ENCODE measurements at regions not wholly inside any gene's neighbourhood (a gene's known extent, or its start where the extent isn't known, plus 50 kb on each side); places are given as distances from the start of the nearest gene placed in this dataset.
"Not testable (repeated sequence)": the region's sequence is repeated elsewhere in the genome, so short reads cannot be mapped to it uniquely, and the experiment has no call there.

- DNase-seq (ENCODE audit: low read depth in 3 of 3, low spot score in 2 of 3): no peak
These were observed 107.3 kb upstream of the SLC24A2 start for GRCh38 chr9:19896161-19896560.

GRCh38 chr9:19895578-19895977 lies 106.7 kb upstream of the SLC24A2 start:
- not testable (repeated sequence) for DNase-seq (ENCODE audit: low read depth in 3 of 3, low spot score in 2 of 3)

- no peak for DNase-seq (ENCODE audit: low read depth in 3 of 3, low spot score in 2 of 3)
These were observed 106.2 kb upstream of the SLC24A2 start for GRCh38 chr9:19895006-19895405.

- no peak for DNase-seq (ENCODE audit: low read depth in 3 of 3, low spot score in 2 of 3)
These were observed 96.8 kb upstream of the SLC24A2 start for GRCh38 chr9:19885608-19886007.

GRCh38 chr9:19879062-19879461 lies 90.2 kb upstream of the SLC24A2 start:
- no peak for DNase-seq (ENCODE audit: low read depth in 3 of 3, low spot score in 2 of 3)

- DNase-seq (ENCODE audit: low read depth in 3 of 3, low spot score in 2 of 3): no peak
These were observed 87.9 kb upstream of the SLC24A2 start for GRCh38 chr9:19876569-19877316.

- DNase-seq (ENCODE audit: low read depth in 3 of 3, low spot score in 2 of 3): no peak
These were observed 86.6 kb upstream of the SLC24A2 start for GRCh38 chr9:19875291-19875920.

- DNase-seq (ENCODE audit: low read depth in 3 of 3, low spot score in 2 of 3): not testable (repeated sequence)
These were observed 84.4 kb upstream of the SLC24A2 start for GRCh38 chr9:19873188-19873587.

- DNase-seq (ENCODE audit: low read depth in 3 of 3, low spot score in 2 of 3): no peak
These were observed 82.2 kb upstream of the SLC24A2 start for GRCh38 chr9:19870988-19871387.

GRCh38 chr9:19840953-19841352 lies 52.1 kb upstream of the SLC24A2 start:
- DNase-seq (ENCODE audit: low read depth in 3 of 3, low spot score in 2 of 3): no peak

Data from right renal cortex interstitium (tissue), 3 donors.